ENCODE measurements at regions not wholly inside any gene's neighbourhood (a gene's known extent, or its start where the extent isn't known, plus 50 kb on each side); places are given as distances from the start of the nearest gene placed in this dataset.

GRCh38 chr10:26642896-26643653 is 54.4 kb upstream of the PDSS1 start:
- TF ChIP-seq CTCF (IDR thresholded peaks at IDR 0.05; ENCODE audit: low read depth, low read length, poor library complexity, severe bottlenecking) (no peak), EZH2phosphoT487 (IDR thresholded peaks at IDR 0.05; ENCODE audit: borderline replicate concordance, low read length) (no peak)
